H9 (cell line): ENCODE measurements at regions not wholly inside any gene's neighbourhood (a gene's known extent, or its start where the extent isn't known, plus 50 kb on each side); places are given as distances from the start of the nearest gene placed in this dataset.

Experiments used
- DNase-seq: peaks from one replicate; pipeline ENCODE4 v3.0.0-alpha.2; 2017
- H2AFZ ChIP-seq: one replicate; pipeline ENCODE4 v1.6.1; 2013; ENCODE audit warnings: mild to moderate bottlenecking, low read length, control low read depth, moderate library complexity
- H2AK5ac ChIP-seq: 2 replicates; pipeline ENCODE4 v1.6.1; 2013; ENCODE audit warnings: low read length, control low read depth, mixed read lengths; ENCODE audit not compliant: insufficient read length
- H2BK120ac ChIP-seq: one replicate; pipeline ENCODE4 v1.6.1; 2013; ENCODE audit warnings: low read depth, mild to moderate bottlenecking, low read length, control low read depth, inconsistent platforms; ENCODE audit not compliant: poor library complexity, severe bottlenecking
- H2BK12ac ChIP-seq: 2 replicates; pipeline ENCODE4 v1.6.1; 2013; ENCODE audit warnings: low read length, control low read depth, mixed read lengths, low read depth; ENCODE audit not compliant: insufficient read length
- H2BK15ac ChIP-seq: 2 replicates; pipeline ENCODE4 v1.6.1; 2013; ENCODE audit warnings: low read depth, low read length, control low read depth
- H2BK20ac ChIP-seq: one replicate; pipeline ENCODE4 v1.6.1; 2013; ENCODE audit warnings: low read depth, mild to moderate bottlenecking, low read length, control low read depth, inconsistent platforms; ENCODE audit not compliant: poor library complexity, severe bottlenecking
- H2BK5ac ChIP-seq: 2 replicates; pipeline ENCODE4 v1.6.1; 2013; ENCODE audit warnings: low read length, control low read depth, mixed read lengths; ENCODE audit not compliant: insufficient read length
- H3K14ac ChIP-seq: 2 replicates; pipeline ENCODE4 v1.6.1; 2013; ENCODE audit warnings: low read length, control low read depth; ENCODE audit not compliant: insufficient read depth
- H3K18ac ChIP-seq: 2 replicates; pipeline ENCODE4 v1.6.1; 2013; ENCODE audit warnings: low read depth, mild to moderate bottlenecking, mixed read lengths, low read length, control low read depth; ENCODE audit not compliant: insufficient read length
- H3K23ac ChIP-seq: 2 replicates; pipeline ENCODE4 v1.6.1; 2013; ENCODE audit warnings: low read length, control low read depth, mixed read lengths, low read depth; ENCODE audit not compliant: insufficient read length
- H3K23me2 ChIP-seq: 2 replicates; pipeline ENCODE4 v1.6.1; 2013; ENCODE audit warnings: low read depth, mild to moderate bottlenecking, mixed read lengths, low read length, control low read depth; ENCODE audit not compliant: insufficient read length, poor library complexity, severe bottlenecking
- H3K27ac ChIP-seq: 2 replicates; pipeline ENCODE4 v1.5.1; 2013; ENCODE audit warnings: low read length, control low read depth, mixed read lengths, low read depth; ENCODE audit not compliant: insufficient read length
- H3K27me3 ChIP-seq: 2 replicates; pipeline ENCODE4 v1.6.1; 2013; ENCODE audit warnings: low read length, control low read depth, inconsistent platforms; ENCODE audit not compliant: insufficient read depth
- H3K4ac ChIP-seq: 2 replicates; pipeline ENCODE4 v1.6.1; 2013; ENCODE audit warnings: low read depth, mild to moderate bottlenecking, control low read depth, inconsistent platforms, low read length, moderate library complexity
- H3K4me1 ChIP-seq: 2 replicates; pipeline ENCODE4 v1.6.1; 2013; ENCODE audit warnings: low read length, control low read depth, inconsistent platforms; ENCODE audit not compliant: insufficient read depth
- H3K4me2 ChIP-seq: 2 replicates; pipeline ENCODE4 v1.6.1; 2013; ENCODE audit warnings: low read length, control low read depth, mixed read lengths; ENCODE audit not compliant: insufficient read length, insufficient read depth
- H3K56ac ChIP-seq: 2 replicates; pipeline ENCODE4 v1.6.1; 2013; ENCODE audit warnings: low read depth, mild to moderate bottlenecking, mixed read lengths, low read length, control low read depth; ENCODE audit not compliant: insufficient read length
- H3K79me1 ChIP-seq: 2 replicates; pipeline ENCODE4 v1.6.1; 2013; ENCODE audit warnings: low read depth, mild to moderate bottlenecking, moderate library complexity, low read length, control low read depth, inconsistent platforms; ENCODE audit not compliant: insufficient read depth, poor library complexity, severe bottlenecking
- H3K79me2 ChIP-seq: 2 replicates; pipeline ENCODE4 v1.6.1; 2013; ENCODE audit warnings: low read length, control low read depth, inconsistent platforms; ENCODE audit not compliant: insufficient read depth
- H3K9ac ChIP-seq: 2 replicates; pipeline ENCODE4 v1.6.1; 2013; ENCODE audit warnings: low read length, control low read depth, mixed read lengths; ENCODE audit not compliant: insufficient read length; ENCODE audit errors: extremely low read depth
- H3K9me3 ChIP-seq: one replicate; pipeline ENCODE4 v1.6.1; 2013; ENCODE audit warnings: low read depth, low read length, inconsistent platforms; ENCODE audit not compliant: control insufficient read depth
- H3T11ph ChIP-seq: one replicate; pipeline ENCODE4 v1.6.1; 2013; ENCODE audit warnings: mild to moderate bottlenecking, low read length, control low read depth, inconsistent platforms
- H4K20me1 ChIP-seq: one replicate; pipeline ENCODE4 v1.6.1; 2013; ENCODE audit not compliant: control insufficient read depth, insufficient read length, insufficient read depth
- H4K5ac ChIP-seq: 2 replicates; pipeline ENCODE4 v1.6.1; 2013; ENCODE audit warnings: low read depth, mild to moderate bottlenecking, mixed read lengths, low read length, control low read depth; ENCODE audit not compliant: insufficient read length
- H4K8ac ChIP-seq: replicated peaks from 2 replicates; pipeline ENCODE4 v1.6.1; 2013; ENCODE audit warnings: low read length, control low read depth, mixed read lengths, low read depth; ENCODE audit not compliant: insufficient read length
- H4K91ac ChIP-seq: 2 replicates; pipeline ENCODE4 v1.6.1; 2013; ENCODE audit warnings: low read depth, mild to moderate bottlenecking, moderate library complexity, mixed read lengths, low read length, control low read depth; ENCODE audit not compliant: insufficient read length
- H3K27ac Mint-ChIP-seq, 3 experiments: 2 replicates in 2 of 3; 3 replicates in 1 of 3; pipeline ENCODE4 v1.8.0; 2020 to 2021; ENCODE audit warnings: mixed read lengths in 3 of 3, mild to moderate bottlenecking in 1 of 3, moderate library complexity in 1 of 3
- H3K27me3 Mint-ChIP-seq: 2 replicates; pipeline ENCODE4 v1.8.0; 2021; ENCODE audit warnings: low read depth, mild to moderate bottlenecking, moderate library complexity, mixed read lengths
- H3K36me3 Mint-ChIP-seq, 3 experiments: 2 replicates in 2 of 3; 3 replicates in 1 of 3; pipeline ENCODE4 v1.8.0; 2020 to 2021; ENCODE audit warnings: low read depth in 3 of 3, mixed read lengths in 3 of 3; ENCODE audit not compliant: insufficient read depth in 1 of 3
- H3K4me1 Mint-ChIP-seq, 2 experiments: 2 replicates each; pipeline ENCODE4 v1.8.0; 2020; ENCODE audit warnings: mixed read lengths in 2 of 2
- H3K4me3 Mint-ChIP-seq, 2 experiments: 2 replicates in 1 of 2; 3 replicates in 1 of 2; pipeline ENCODE4 v1.8.0; 2020 to 2021; ENCODE audit warnings: mild to moderate bottlenecking in 2 of 2, mixed read lengths in 2 of 2, moderate library complexity in 1 of 2
- H3K9me3 Mint-ChIP-seq, 2 experiments: 2 replicates in 1 of 2; 3 replicates in 1 of 2; pipeline ENCODE4 v1.8.0; 2020; ENCODE audit warnings: mild to moderate bottlenecking in 2 of 2, mixed read lengths in 2 of 2, moderate library complexity in 1 of 2
- WGBS: extraction: QIAGEN DNeasy Blood & Tissue Kit; methylation state at CpG from one replicate; pipeline ENCODE4 v1.1.7; 2013; ENCODE audit warnings: missing lambda C conversion rate, low lambda C conversion rate, mixed read lengths; ENCODE audit not compliant: insufficient read length; ENCODE audit errors: extremely low coverage; 5-methylcytosine and 5-hydroxymethylcytosine counted together
- TF ChIP-seq, protein P1 (sequence below): fragments of 200-600 bp; sonication (generic); conservative IDR thresholded peaks from 3 replicates; pipeline ENCODE4 v1.8.0; 2021; ENCODE audit warnings: antibody characterized with exemption, mild to moderate bottlenecking

DNA sequence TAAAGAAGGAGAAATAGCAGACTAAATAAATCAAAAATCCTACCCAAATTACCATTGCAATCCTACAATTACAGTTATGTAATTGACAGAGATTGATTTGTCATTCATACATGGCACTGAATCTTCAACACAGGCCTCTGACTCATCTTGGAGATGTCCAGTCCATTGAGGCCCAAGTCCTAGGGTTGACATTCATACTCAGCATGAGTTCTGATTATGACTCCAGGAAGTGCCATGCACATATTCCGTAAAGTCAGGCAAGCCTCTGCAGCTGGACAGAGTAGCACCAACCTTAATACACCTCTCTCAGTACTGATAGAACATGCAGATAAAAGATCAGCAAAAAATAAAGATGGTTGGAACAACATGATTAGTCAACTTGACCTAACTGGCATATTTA, 353.7 kb upstream of the NFE2L3 start:
- no peaks in the 10 kb centered on the region; the same call in none of the 2 replicates for H3K27me3 Mint-ChIP-seq
- no peaks in the 10 kb centered on the region for H3K79me2 ChIP-seq
- H3K9me3 Mint-ChIP-seq = no peaks in the 10 kb centered on the region
- H4K91ac ChIP-seq = no peak overlapping the region
- H3K23ac ChIP-seq = no peak overlapping the region
- no peak overlapping the region for H2AK5ac ChIP-seq
- H3K9me3 ChIP-seq = no peaks in the 10 kb centered on the region
- no peaks in the 10 kb centered on the region for H3K36me3 Mint-ChIP-seq
- H3T11ph ChIP-seq = no peak overlapping the region
- no peak for DNase-seq
- H2BK12ac ChIP-seq = no peak overlapping the region
- TF ChIP-seq, protein P1, sequence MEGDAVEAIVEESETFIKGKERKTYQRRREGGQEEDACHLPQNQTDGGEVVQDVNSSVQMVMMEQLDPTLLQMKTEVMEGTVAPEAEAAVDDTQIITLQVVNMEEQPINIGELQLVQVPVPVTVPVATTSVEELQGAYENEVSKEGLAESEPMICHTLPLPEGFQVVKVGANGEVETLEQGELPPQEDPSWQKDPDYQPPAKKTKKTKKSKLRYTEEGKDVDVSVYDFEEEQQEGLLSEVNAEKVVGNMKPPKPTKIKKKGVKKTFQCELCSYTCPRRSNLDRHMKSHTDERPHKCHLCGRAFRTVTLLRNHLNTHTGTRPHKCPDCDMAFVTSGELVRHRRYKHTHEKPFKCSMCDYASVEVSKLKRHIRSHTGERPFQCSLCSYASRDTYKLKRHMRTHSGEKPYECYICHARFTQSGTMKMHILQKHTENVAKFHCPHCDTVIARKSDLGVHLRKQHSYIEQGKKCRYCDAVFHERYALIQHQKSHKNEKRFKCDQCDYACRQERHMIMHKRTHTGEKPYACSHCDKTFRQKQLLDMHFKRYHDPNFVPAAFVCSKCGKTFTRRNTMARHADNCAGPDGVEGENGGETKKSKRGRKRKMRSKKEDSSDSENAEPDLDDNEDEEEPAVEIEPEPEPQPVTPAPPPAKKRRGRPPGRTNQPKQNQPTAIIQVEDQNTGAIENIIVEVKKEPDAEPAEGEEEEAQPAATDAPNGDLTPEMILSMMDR = no peak
- no peak overlapping the region for H3K14ac ChIP-seq
- H3K27ac ChIP-seq = no peak overlapping the region
- H3K4me3 Mint-ChIP-seq = no peak overlapping the region
- H3K9ac ChIP-seq = no peak overlapping the region
- no peaks in the 10 kb centered on the region; a peak in 1 of 4 replicates for H3K4me1 Mint-ChIP-seq
- no peak overlapping the region for H3K4me2 ChIP-seq
- H3K4ac ChIP-seq = no peak overlapping the region
- H2BK120ac ChIP-seq = no peak overlapping the region
- no peaks in the 10 kb centered on the region for H3K23me2 ChIP-seq
- H4K5ac ChIP-seq = no peak overlapping the region
- no peak overlapping the region for H2BK15ac ChIP-seq
- H3K56ac ChIP-seq = no peak overlapping the region
- no peak overlapping the region for H2BK5ac ChIP-seq
- H3K79me1 ChIP-seq = no peaks in the 10 kb centered on the region
- H3K4me1 ChIP-seq = no peaks in the 10 kb centered on the region
- H3K27me3 ChIP-seq = no peaks in the 10 kb centered on the region
- no CpG with 5 or more reads among the region's 1 CpG for WGBS
- H4K20me1 ChIP-seq = no peaks in the 10 kb centered on the region
- H4K8ac ChIP-seq = no peak overlapping the region
- H2AFZ ChIP-seq = no peak overlapping the region
- H2BK20ac ChIP-seq = no peak overlapping the region
- H3K27ac Mint-ChIP-seq = no peak overlapping the region
- H3K18ac ChIP-seq = no peak overlapping the region
